Vagina (tissue), 2 donors: ENCODE measurements at regions not wholly inside any gene's neighbourhood (a gene's known extent, or its start where the extent isn't known, plus 50 kb on each side); places are given as distances from the start of the nearest gene placed in this dataset.

Experiments
- DNase-seq, 2 donors: peaks; one replicate each; pipeline ENCODE4 v3.0.0-alpha.2; 2017; ENCODE audit errors: extremely low spot score in 2 of 2
- H3K27ac ChIP-seq: fragments of 200-600 bp; sonication (generic); one replicate; pipeline ENCODE4 v1.5.1; 2019
- H3K27me3 ChIP-seq: fragments of 200-600 bp; sonication (generic); one replicate; pipeline ENCODE4 v1.5.1; 2019
- H3K36me3 ChIP-seq, 2 donors: fragments of 200-600 bp; sonication (generic); one replicate each; pipeline ENCODE4 v1.5.1; 2017 to 2019
- H3K4me1 ChIP-seq: fragments of 200-600 bp; sonication (generic); one replicate; pipeline ENCODE4 v1.5.1; 2019
- H3K4me3 ChIP-seq, 2 donors: fragments of 200-600 bp; sonication (generic); 1 replicate in 1 of 2; 2 replicates in 1 of 2; pipeline ENCODE4 v1.5.1; 2016 to 2019
- H3K9me3 ChIP-seq: fragments of 200-600 bp; sonication (generic); one replicate; pipeline ENCODE4 v1.5.1; 2019
- CTCF ChIP-seq, 3 experiments: fragments of 450-650 bp in 2 of 3; fragments of 200-600 bp in 1 of 3; sonication (generic) in 1 of 3; IDR thresholded peaks; one replicate each; pipeline ENCODE4 v1.5.1; 2017 to 2019; ENCODE audit warnings: antibody characterized with exemption in 3 of 3, mild to moderate bottlenecking in 2 of 3, moderate library complexity in 2 of 3
- POLR2A ChIP-seq, 2 donors: fragments of 450-650 bp; IDR thresholded peaks; one replicate each; pipeline ENCODE4 v1.6.1; 2017; ENCODE audit warnings: antibody characterized with exemption in 2 of 2, mild to moderate bottlenecking in 2 of 2, moderate library complexity in 2 of 2
- POLR2AphosphoS5 ChIP-seq, 2 donors: sonication (generic); formaldehyde crosslinking; IDR thresholded peaks; one replicate each; pipeline ENCODE4 v1.9.0; 2017; ENCODE audit warnings: antibody characterized with exemption in 2 of 2, mild to moderate bottlenecking in 2 of 2, low read depth in 1 of 2; ENCODE audit not compliant: insufficient read depth in 1 of 2
- intact Hi-C: fragments of 100-400 bp; cut with DNase I; formaldehyde crosslinking; loops from one replicate; pipeline ENCODE4 v1.15.1; 2023

- no peak overlapping the region for H3K27ac ChIP-seq
- intact Hi-C loops = no loop called here
- H3K36me3 ChIP-seq = no peaks in the 10 kb centered on the region
- H3K4me3 ChIP-seq = no peak overlapping the region
- H3K27me3 ChIP-seq = peaks cover 4% of the 10 kb centered on the region
- no peaks in the 10 kb centered on the region for H3K4me1 ChIP-seq
- DNase-seq = no peak
- no peaks in the 10 kb centered on the region for H3K9me3 ChIP-seq
- TF ChIP-seq POLR2AphosphoS5 (IDR thresholded peaks at IDR 0.05; ENCODE audit: insufficient read depth in 1 of 2, low read depth in 1 of 2) (no peak), POLR2A (IDR thresholded peaks at IDR 0.05) (no peak), CTCF (IDR thresholded peaks at IDR 0.05) (no peak)
Observed at GRCh38 chr17:36705874-36706731, 104.7 kb downstream of the MRM1 start.

GRCh38 chr17:36707904-36708303 is 106.5 kb downstream of the MRM1 start:
- TF ChIP-seq POLR2AphosphoS5 (IDR thresholded peaks at IDR 0.05; ENCODE audit: insufficient read depth in 1 of 2, low read depth in 1 of 2) (no peak), POLR2A (IDR thresholded peaks at IDR 0.05) (no peak), CTCF (IDR thresholded peaks at IDR 0.05) (no peak)
- Histone ChIP-seq H3K27me3 (peaks cover 4% of the 10 kb centered on the region), H3K4me1 (no peaks in the 10 kb centered on the region), H3K27ac (no peak overlapping the region), H3K36me3 (no peaks in the 10 kb centered on the region), H3K9me3 (no peaks in the 10 kb centered on the region), H3K4me3 (no peak overlapping the region)
- intact Hi-C loops = no loop called here
- DNase-seq = no peak

GRCh38 chr17:36714789-36715188 is 113.4 kb downstream of the MRM1 start:
- Histone ChIP-seq H3K4me3 (no peak overlapping the region), H3K27ac (no peak overlapping the region), H3K27me3 (no peaks in the 10 kb centered on the region), H3K4me1 (no peaks in the 10 kb centered on the region), H3K9me3 (no peaks in the 10 kb centered on the region), H3K36me3 (no peaks in the 10 kb centered on the region)
- TF ChIP-seq POLR2AphosphoS5 (IDR thresholded peaks at IDR 0.05; ENCODE audit: insufficient read depth in 1 of 2, low read depth in 1 of 2) (no peak), CTCF (IDR thresholded peaks at IDR 0.05) (no peak), POLR2A (IDR thresholded peaks at IDR 0.05) (no peak)
- no peak for DNase-seq
- intact Hi-C loops = no loop called here

GRCh38 chr17:36715951-36716350 is 114.6 kb downstream of the MRM1 start:
- no peak overlapping the region for H3K4me3 ChIP-seq

More at GRCh38 chr17:36715951-36716350, 114.6 kb downstream of the MRM1 start:
- no peaks in the 10 kb centered on the region for H3K4me1 ChIP-seq
- H3K9me3 ChIP-seq = no peaks in the 10 kb centered on the region
- no peak overlapping the region for H3K27ac ChIP-seq
- no peaks in the 10 kb centered on the region for H3K27me3 ChIP-seq
- H3K36me3 ChIP-seq = no peaks in the 10 kb centered on the region
- no peak for DNase-seq
- TF ChIP-seq POLR2AphosphoS5 (IDR thresholded peaks at IDR 0.05; ENCODE audit: insufficient read depth in 1 of 2, low read depth in 1 of 2) (no peak), POLR2A (IDR thresholded peaks at IDR 0.05) (no peak), CTCF (IDR thresholded peaks at IDR 0.05) (no peak)
- intact Hi-C loops = no loop called here
